Vagina (tissue), 2 donors: ENCODE measurements at regions not wholly inside any gene's neighbourhood (a gene's known extent, or its start where the extent isn't known, plus 50 kb on each side); places are given as distances from the start of the nearest gene placed in this dataset.
A peak's percentile ranks its signal among the peaks of the same experiment; 100 is the strongest.

Source experiments
- DNase-seq, 2 donors: peaks; one replicate each; pipeline ENCODE4 v3.0.0-alpha.2; 2017; ENCODE audit errors: extremely low spot score in 2 of 2
- H3K27ac ChIP-seq: fragments of 200-600 bp; sonication (generic); one replicate; pipeline ENCODE4 v1.5.1; 2019
- H3K27me3 ChIP-seq: fragments of 200-600 bp; sonication (generic); one replicate; pipeline ENCODE4 v1.5.1; 2019
- H3K36me3 ChIP-seq, 2 donors: fragments of 200-600 bp; sonication (generic); one replicate each; pipeline ENCODE4 v1.5.1; 2017 to 2019
- H3K4me1 ChIP-seq: fragments of 200-600 bp; sonication (generic); one replicate; pipeline ENCODE4 v1.5.1; 2019
- H3K4me3 ChIP-seq, 2 donors: fragments of 200-600 bp; sonication (generic); 1 replicate in 1 of 2; 2 replicates in 1 of 2; pipeline ENCODE4 v1.5.1; 2016 to 2019
- H3K9me3 ChIP-seq: fragments of 200-600 bp; sonication (generic); one replicate; pipeline ENCODE4 v1.5.1; 2019
- CTCF ChIP-seq, 3 experiments: fragments of 450-650 bp in 2 of 3; fragments of 200-600 bp in 1 of 3; sonication (generic) in 1 of 3; IDR thresholded peaks; one replicate each; pipeline ENCODE4 v1.5.1; 2017 to 2019; ENCODE audit warnings: antibody characterized with exemption in 3 of 3, mild to moderate bottlenecking in 2 of 3, moderate library complexity in 2 of 3
- POLR2A ChIP-seq, 2 donors: fragments of 450-650 bp; IDR thresholded peaks; one replicate each; pipeline ENCODE4 v1.6.1; 2017; ENCODE audit warnings: antibody characterized with exemption in 2 of 2, mild to moderate bottlenecking in 2 of 2, moderate library complexity in 2 of 2
- POLR2AphosphoS5 ChIP-seq, 2 donors: sonication (generic); formaldehyde crosslinking; IDR thresholded peaks; one replicate each; pipeline ENCODE4 v1.9.0; 2017; ENCODE audit warnings: antibody characterized with exemption in 2 of 2, mild to moderate bottlenecking in 2 of 2, low read depth in 1 of 2; ENCODE audit not compliant: insufficient read depth in 1 of 2
- intact Hi-C: fragments of 100-400 bp; cut with DNase I; formaldehyde crosslinking; loops from one replicate; pipeline ENCODE4 v1.15.1; 2023

- intact Hi-C loops = no loop called here
- H3K4me3 ChIP-seq = no peak overlapping the region
- TF ChIP-seq CTCF (IDR thresholded peaks at IDR 0.05) (no peak), POLR2AphosphoS5 (IDR thresholded peaks at IDR 0.05; ENCODE audit: insufficient read depth in 1 of 2, low read depth in 1 of 2) (no peak), POLR2A (IDR thresholded peaks at IDR 0.05) (no peak)
- no peaks in the 10 kb centered on the region for H3K9me3 ChIP-seq
- no peak overlapping the region for H3K27ac ChIP-seq
- H3K4me1 ChIP-seq = no peaks in the 10 kb centered on the region
- DNase-seq = peak in 1 of 2 donors; percentile 70
- H3K36me3 ChIP-seq = no peaks in the 10 kb centered on the region
- H3K27me3 ChIP-seq = no peaks in the 10 kb centered on the region
Observed at GRCh38 chrX:52425775-52426174, 57.0 kb downstream of the XAGE2 start.

- no peak overlapping the region for H3K27ac ChIP-seq
- TF ChIP-seq POLR2AphosphoS5 (IDR thresholded peaks at IDR 0.05; ENCODE audit: insufficient read depth in 1 of 2, low read depth in 1 of 2) = no peak
- TF ChIP-seq CTCF (IDR thresholded peaks at IDR 0.05) = no peak
- no peak for TF ChIP-seq POLR2A (IDR thresholded peaks at IDR 0.05)
- DNase-seq = no peak
- intact Hi-C loops = no loop called here
- no peak overlapping the region for H3K4me3 ChIP-seq
- no peaks in the 10 kb centered on the region for H3K4me1 ChIP-seq
- no peaks in the 10 kb centered on the region for H3K9me3 ChIP-seq
- H3K36me3 ChIP-seq = no peaks in the 10 kb centered on the region
- no peaks in the 10 kb centered on the region for H3K27me3 ChIP-seq
Observed at GRCh38 chrX:52426810-52427209, 58.0 kb downstream of the XAGE2 start.

GRCh38 chrX:52437212-52437611, 58.4 kb upstream of the XAGE1A start:
- H3K4me1 ChIP-seq = no peaks in the 10 kb centered on the region
- TF ChIP-seq POLR2A (IDR thresholded peaks at IDR 0.05) = no peak
- TF ChIP-seq CTCF (IDR thresholded peaks at IDR 0.05) = no peak
- no peak for TF ChIP-seq POLR2AphosphoS5 (IDR thresholded peaks at IDR 0.05; ENCODE audit: insufficient read depth in 1 of 2, low read depth in 1 of 2)
- no peak overlapping the region for H3K4me3 ChIP-seq
- intact Hi-C loops = no loop called here
- no peak for DNase-seq
- H3K9me3 ChIP-seq = no peaks in the 10 kb centered on the region
- no peaks in the 10 kb centered on the region for H3K36me3 ChIP-seq
- no peak overlapping the region for H3K27ac ChIP-seq
- no peaks in the 10 kb centered on the region for H3K27me3 ChIP-seq
